Naive thymus-derived CD8-positive, alpha-beta T cell (primary cell): ENCODE measurements at regions not wholly inside any gene's neighbourhood (a gene's known extent, or its start where the extent isn't known, plus 50 kb on each side); places are given as distances from the start of the nearest gene placed in this dataset.
"Not testable (repeated sequence)": the region's sequence is repeated elsewhere in the genome, so short reads cannot be mapped to it uniquely, and the experiment has no call there.

ENCODE experiments used
- ATAC-seq, 2 donors: fragments of 150-1000 bp; cut with Tn5 transposase in 1 of 2; sonication (Bioruptor Pico), chemical (Tn5 transposase) in 1 of 2; 1 replicate in 1 of 2; 2 replicates in 1 of 2; pipeline ENCODE4 v1.10.0; 2021; ENCODE audit warnings: mild to moderate bottlenecking in 2 of 2, moderate library complexity in 2 of 2
- POLR2A ChIA-PET: fragments of 350-600 bp; sonication (Branson Sonifier 250); formaldehyde crosslinking; loops from one replicate; lab custom pipeline; 2021; ENCODE audit warnings: antibody characterized with exemption; lab: Charles Lee
- DNase-seq, 10 donors: peaks; one replicate each; pipeline versions ENCODE4 v3.0.0 to v3.0.0-alpha.2; 2020 to 2022
- H3K27ac Mint-ChIP-seq, 10 donors: one replicate each; pipeline ENCODE4 v1.8.0; 2020 to 2022; ENCODE audit warnings: mild to moderate bottlenecking in 10 of 10, mixed read lengths in 10 of 10, moderate library complexity in 4 of 10, inconsistent platforms in 1 of 10
- H3K27me3 Mint-ChIP-seq, 5 donors: one replicate each; pipeline ENCODE4 v1.8.0; 2021 to 2022; ENCODE audit warnings: mixed read lengths in 5 of 5
- H3K36me3 Mint-ChIP-seq, 3 donors: one replicate each; pipeline ENCODE4 v1.8.0; 2020 to 2022; ENCODE audit warnings: mixed read lengths in 3 of 3, mild to moderate bottlenecking in 2 of 3, inconsistent platforms in 1 of 3
- H3K4me1 Mint-ChIP-seq, 4 donors: one replicate each; pipeline ENCODE4 v1.8.0; 2021 to 2022; ENCODE audit warnings: mixed read lengths in 4 of 4
- H3K4me3 Mint-ChIP-seq, 10 donors: one replicate each; pipeline ENCODE4 v1.8.0; 2020 to 2022; ENCODE audit warnings: mild to moderate bottlenecking in 10 of 10, mixed read lengths in 10 of 10, moderate library complexity in 6 of 10, inconsistent platforms in 1 of 10
- H3K9me3 Mint-ChIP-seq, 9 donors: one replicate each; pipeline ENCODE4 v1.8.0; 2020 to 2022; ENCODE audit warnings: mixed read lengths in 9 of 9, mild to moderate bottlenecking in 3 of 9, inconsistent platforms in 1 of 9, moderate library complexity in 1 of 9

DNA sequence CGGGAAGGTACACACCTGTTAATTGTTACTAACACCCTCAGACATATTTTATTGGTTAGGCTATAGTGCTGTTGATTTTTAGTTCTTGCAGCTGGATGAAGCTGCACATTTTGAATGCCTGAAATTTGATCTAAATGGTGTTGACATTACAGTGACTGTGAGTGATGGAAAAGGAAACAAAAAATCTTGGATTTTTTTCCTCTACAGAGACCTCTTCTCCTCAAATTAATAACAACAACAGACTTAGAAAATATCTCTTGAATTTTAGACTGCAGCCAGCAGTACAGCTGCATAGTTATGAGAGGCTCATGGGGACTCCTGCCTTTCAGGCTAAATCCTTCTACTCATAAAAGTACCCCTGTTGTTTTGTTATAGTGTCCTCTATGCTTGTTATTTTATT, 500.5 kb upstream of the SPRY2 start:
- Mint-ChIP-seq H3K36me3 (no peaks in the 10 kb centered on the region), H3K27ac (no peak overlapping the region), H3K4me3 (no peak overlapping the region), H3K27me3 (no peaks in the 10 kb centered on the region), H3K9me3 (peaks cover 0 to 12% (median 2%) of the 10 kb centered on the region in 9 donors), H3K4me1 (no peaks in the 10 kb centered on the region)
- POLR2A ChIA-PET: no interaction called here
- ATAC-seq (no peak), DNase-seq (no peak)

DNA sequence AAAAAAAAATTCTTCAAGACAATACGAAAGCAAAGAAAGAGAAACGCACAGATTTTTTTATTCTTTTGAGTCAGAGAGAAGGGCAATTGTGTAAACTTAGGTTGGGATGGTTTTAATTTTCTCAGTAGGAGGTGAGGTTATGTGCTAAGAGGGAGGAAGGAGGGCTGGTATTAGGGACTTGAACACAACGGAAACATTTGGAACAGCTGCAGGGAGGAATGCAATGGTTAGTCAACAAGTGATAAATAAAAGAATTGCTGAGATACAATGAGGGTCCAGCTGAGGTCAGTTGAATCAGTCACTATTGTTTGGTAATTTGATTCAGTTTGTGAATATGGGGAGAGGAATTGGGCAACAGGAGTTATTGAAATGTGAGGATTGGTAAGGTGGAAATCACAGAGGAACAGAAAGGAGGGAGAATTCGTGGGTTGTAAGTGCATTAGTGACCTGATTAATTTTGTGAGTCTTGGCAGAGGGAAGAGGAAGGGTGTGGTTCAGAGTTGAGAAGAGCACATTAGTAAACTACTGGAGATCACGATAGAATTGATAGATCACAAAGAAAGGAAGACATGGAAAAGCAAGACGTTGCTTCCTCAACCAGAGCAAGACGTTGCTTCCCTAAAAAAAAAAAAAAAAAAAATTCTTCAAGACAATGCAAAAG, 499.5 kb upstream of the SPRY2 start:
- no peaks in the 10 kb centered on the region for H3K27me3 Mint-ChIP-seq
- ATAC-seq: no peak
- H3K4me3 Mint-ChIP-seq: no peak overlapping the region
- no peaks in the 10 kb centered on the region for H3K4me1 Mint-ChIP-seq
- POLR2A ChIA-PET: no interaction called here
- H3K27ac Mint-ChIP-seq: no peak overlapping the region
- no peak for DNase-seq
- no peaks in the 10 kb centered on the region for H3K36me3 Mint-ChIP-seq
- peaks cover 0 to 17% (median 4%) of the 10 kb centered on the region in 9 donors for H3K9me3 Mint-ChIP-seq

GRCh38 chr13:80835902-80836301, 495.0 kb upstream of the SPRY2 start:
- H3K27ac Mint-ChIP-seq: no peak overlapping the region
- H3K9me3 Mint-ChIP-seq: peaks cover 10 to 38% (median 21%) of the 10 kb centered on the region in 9 donors
- H3K36me3 Mint-ChIP-seq: no peaks in the 10 kb centered on the region
- no peaks in the 10 kb centered on the region for H3K27me3 Mint-ChIP-seq
- POLR2A ChIA-PET: no interaction called here
- no peaks in the 10 kb centered on the region for H3K4me1 Mint-ChIP-seq
- H3K4me3 Mint-ChIP-seq: no peak overlapping the region
- DNase-seq: no peak
- ATAC-seq: no peak

GRCh38 chr13:80830431-80830830, 489.5 kb upstream of the SPRY2 start:
- Mint-ChIP-seq H3K36me3 (peaks cover 0 to 5% (median 0%) of the 10 kb centered on the region in 3 donors), H3K4me1 (no peaks in the 10 kb centered on the region), H3K4me3 (no peak overlapping the region), H3K9me3 (peaks cover 12 to 65% (median 31%) of the 10 kb centered on the region in 9 donors), H3K27ac (no peak overlapping the region), H3K27me3 (no peaks in the 10 kb centered on the region)
- ATAC-seq (no peak), DNase-seq (no peak)
- POLR2A ChIA-PET: no interaction called here

GRCh38 chr13:80828759-80829158, 487.8 kb upstream of the SPRY2 start:
- ATAC-seq (no peak), DNase-seq (no peak)
- POLR2A ChIA-PET: no interaction called here
- peaks cover 8 to 55% (median 26%) of the 10 kb centered on the region in 9 donors for H3K9me3 Mint-ChIP-seq
- no peak overlapping the region for H3K4me3 Mint-ChIP-seq
- peaks cover 0 to 5% (median 0%) of the 10 kb centered on the region in 3 donors for H3K36me3 Mint-ChIP-seq
- H3K27ac Mint-ChIP-seq: no peak overlapping the region
- H3K4me1 Mint-ChIP-seq: no peaks in the 10 kb centered on the region
- no peaks in the 10 kb centered on the region for H3K27me3 Mint-ChIP-seq

GRCh38 chr13:80825276-80825675, 484.4 kb upstream of the SPRY2 start:
- no peak for ATAC-seq
- H3K27me3 Mint-ChIP-seq: no peaks in the 10 kb centered on the region
- H3K9me3 Mint-ChIP-seq: peaks cover 7 to 36% (median 19%) of the 10 kb centered on the region in 9 donors
- H3K4me1 Mint-ChIP-seq: no peaks in the 10 kb centered on the region
- no peak overlapping the region for H3K4me3 Mint-ChIP-seq
- no peak overlapping the region for H3K27ac Mint-ChIP-seq
- peaks cover 0 to 5% (median 0%) of the 10 kb centered on the region in 3 donors for H3K36me3 Mint-ChIP-seq
- DNase-seq: no peak
- POLR2A ChIA-PET: no interaction called here

- no peaks in the 10 kb centered on the region for H3K27me3 Mint-ChIP-seq
- H3K4me1 Mint-ChIP-seq: no peaks in the 10 kb centered on the region
- ATAC-seq (no peak), DNase-seq (no peak)
- POLR2A ChIA-PET: no interaction called here
- no peaks in the 10 kb centered on the region for H3K36me3 Mint-ChIP-seq
- no peak overlapping the region for H3K4me3 Mint-ChIP-seq
- peaks cover 4 to 30% (median 19%) of the 10 kb centered on the region in 9 donors for H3K9me3 Mint-ChIP-seq
- H3K27ac Mint-ChIP-seq: no peak overlapping the region
Measured at GRCh38 chr13:80824229-80824628, 483.3 kb upstream of the SPRY2 start.

DNA sequence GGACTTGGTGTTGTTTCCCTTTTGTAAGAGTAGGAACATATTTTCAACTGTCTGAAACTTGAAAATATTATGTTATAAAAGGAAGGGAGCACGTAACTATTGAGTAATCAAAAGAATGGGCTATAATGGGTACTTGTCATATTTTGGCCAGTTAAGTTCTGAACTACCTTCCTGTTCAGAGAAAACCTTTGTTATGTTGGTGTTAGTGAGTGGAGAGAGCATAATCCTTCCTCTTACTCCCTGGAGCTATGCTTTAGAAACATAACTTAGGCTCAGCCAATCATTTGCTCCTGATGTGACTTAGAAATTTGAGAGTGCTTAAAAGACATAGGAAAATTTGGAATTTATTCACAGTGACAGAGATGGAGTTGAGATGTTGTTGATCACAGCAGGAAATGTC, 482.5 kb upstream of the SPRY2 start:
- Mint-ChIP-seq H3K4me3 (no peak overlapping the region), H3K4me1 (no peaks in the 10 kb centered on the region), H3K36me3 (no peaks in the 10 kb centered on the region), H3K9me3 (peaks cover 4 to 25% (median 19%) of the 10 kb centered on the region in 9 donors), H3K27me3 (no peaks in the 10 kb centered on the region), H3K27ac (no peak overlapping the region)
- POLR2A ChIA-PET: no interaction called here
- ATAC-seq: no peak
- DNase-seq: no peak

GRCh38 chr13:80821466-80821865, 480.5 kb upstream of the SPRY2 start:
- Mint-ChIP-seq H3K36me3 (no peaks in the 10 kb centered on the region), H3K27ac (no peak overlapping the region), H3K4me1 (no peaks in the 10 kb centered on the region), H3K27me3 (no peaks in the 10 kb centered on the region), H3K4me3 (no peak overlapping the region), H3K9me3 (peaks cover 4 to 24% (median 13%) of the 10 kb centered on the region in 9 donors)
- ATAC-seq (no peak), DNase-seq (no peak)
- POLR2A ChIA-PET: no interaction called here

DNA sequence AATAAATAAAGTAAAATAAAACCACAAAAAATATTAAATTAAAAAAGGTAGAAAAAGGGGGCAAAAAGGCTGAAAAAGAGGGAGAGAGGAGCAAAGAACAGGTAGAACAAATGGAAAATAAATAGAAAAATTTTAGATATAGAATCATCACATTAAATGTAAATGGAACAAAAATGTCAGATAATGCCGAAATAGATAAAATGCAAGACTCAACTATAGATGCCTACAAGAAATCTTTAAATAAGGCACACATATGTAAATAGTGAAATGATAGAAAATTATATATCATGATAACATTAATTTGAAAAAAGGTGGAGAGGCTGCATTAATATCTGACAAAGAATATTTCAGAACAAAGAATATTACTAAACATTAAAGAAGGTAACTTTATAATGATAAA, 477.1 kb upstream of the SPRY2 start:
- ATAC-seq (no peak), DNase-seq (no peak)
- Mint-ChIP-seq H3K36me3 (peaks cover 0 to 5% (median 0%) of the 10 kb centered on the region in 3 donors), H3K4me3 (no peak overlapping the region), H3K27me3 (no peaks in the 10 kb centered on the region), H3K9me3 (peaks cover 0 to 16% (median 8%) of the 10 kb centered on the region in 9 donors), H3K27ac (no peak overlapping the region), H3K4me1 (no peaks in the 10 kb centered on the region)
- POLR2A ChIA-PET: no interaction called here

- no peak overlapping the region for H3K4me3 Mint-ChIP-seq
- DNase-seq: no peak
- POLR2A ChIA-PET: no interaction called here
Measured at GRCh38 chr13:80814541-80814940, 473.6 kb upstream of the SPRY2 start.

DNA sequence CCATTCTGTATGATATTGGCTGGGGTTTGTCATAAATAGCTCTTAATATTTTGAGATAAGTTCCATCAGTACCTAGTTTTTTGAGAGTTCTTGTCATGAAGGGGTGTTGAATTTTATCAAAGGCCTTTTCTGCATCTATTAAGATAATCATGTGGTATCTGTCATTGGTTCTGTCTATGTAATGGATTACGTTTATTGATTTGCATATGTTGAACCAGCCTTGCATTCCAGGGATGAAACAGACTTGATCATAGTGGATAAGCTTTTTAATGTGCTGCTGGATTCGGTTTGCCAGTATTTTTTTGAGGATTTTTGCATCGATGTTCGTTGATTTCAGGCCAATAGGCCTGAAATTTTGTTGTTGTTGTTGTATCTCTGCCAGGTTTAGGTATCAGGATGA, 469.4 kb upstream of the SPRY2 start:
- peaks cover 2 to 13% (median 9%) of the 10 kb centered on the region in 9 donors for H3K9me3 Mint-ChIP-seq
- H3K36me3 Mint-ChIP-seq, H3K4me3 Mint-ChIP-seq, POLR2A ChIA-PET, DNase-seq, H3K27ac Mint-ChIP-seq, H3K4me1 Mint-ChIP-seq, ATAC-seq, H3K27me3 Mint-ChIP-seq: not testable (repeated sequence)

More at GRCh38 chr13:80814541-80814940, 473.6 kb upstream of the SPRY2 start:
- Mint-ChIP-seq H3K27ac (no peak overlapping the region), H3K4me1 (no peaks in the 10 kb centered on the region), H3K9me3 (peaks cover 3 to 20% (median 15%) of the 10 kb centered on the region in 9 donors), H3K36me3 (peaks cover 0 to 5% (median 0%) of the 10 kb centered on the region in 3 donors), H3K27me3 (no peaks in the 10 kb centered on the region)
- ATAC-seq: no peak

DNA sequence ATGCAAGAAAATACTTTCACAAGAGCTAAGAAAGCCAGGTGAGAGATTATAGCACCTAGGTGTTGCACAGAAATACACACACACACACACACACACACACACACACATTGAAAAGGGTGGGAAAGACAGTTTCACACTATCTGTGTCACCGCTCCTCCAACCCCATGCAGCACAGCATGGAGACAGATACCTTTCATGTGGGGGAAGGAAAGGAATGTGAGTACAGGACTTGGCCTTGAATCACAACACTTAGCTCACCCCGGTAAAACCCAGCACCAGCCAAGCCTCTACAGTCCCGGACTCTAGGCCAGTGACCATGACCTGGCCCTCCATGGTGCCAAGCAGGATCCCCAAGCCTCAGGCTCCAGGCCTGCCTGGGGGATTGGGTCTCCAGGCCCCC, 462.0 kb upstream of the SPRY2 start:
- H3K9me3 Mint-ChIP-seq: peaks cover 0 to 21% (median 2%) of the 10 kb centered on the region in 9 donors
- H3K4me3 Mint-ChIP-seq: no peak overlapping the region
- H3K36me3 Mint-ChIP-seq: no peaks in the 10 kb centered on the region
- no peaks in the 10 kb centered on the region for H3K27me3 Mint-ChIP-seq
- POLR2A ChIA-PET: no interaction called here
- no peaks in the 10 kb centered on the region for H3K4me1 Mint-ChIP-seq
- DNase-seq (no peak), ATAC-seq (no peak)
- H3K27ac Mint-ChIP-seq: no peak overlapping the region

GRCh38 chr13:80798576-80799133, 457.7 kb upstream of the SPRY2 start:
- POLR2A ChIA-PET: no interaction called here
- no peak overlapping the region for H3K27ac Mint-ChIP-seq
- H3K9me3 Mint-ChIP-seq: peaks cover 0 to 31% (median 2%) of the 10 kb centered on the region in 9 donors
- no peaks in the 10 kb centered on the region for H3K27me3 Mint-ChIP-seq
- no peaks in the 10 kb centered on the region for H3K4me1 Mint-ChIP-seq
- no peak for ATAC-seq
- DNase-seq: no peak
- no peaks in the 10 kb centered on the region for H3K36me3 Mint-ChIP-seq
- H3K4me3 Mint-ChIP-seq: no peak overlapping the region
